GM12878 (cell line): ENCODE measurements at regions not wholly inside any gene's neighbourhood (a gene's known extent, or its start where the extent isn't known, plus 50 kb on each side); places are given as distances from the start of the nearest gene placed in this dataset.

ENCODE experiments used
- ATAC-seq: fragments of 200-7000 bp; cut with Tn5 transposase; 3 replicates; pipeline ENCODE4 v1.9.1; 2020; ENCODE audit warnings: mild to moderate bottlenecking, moderate library complexity
- BruUV-seq: library from RNA; stranded (reverse); fragments of 400-500 nt; replicated peaks from 2 replicates; lab custom pipeline; 2021; lab: Mats Ljungman, UMichigan
- CTCF ChIA-PET: fragments of 300-600 bp; sonication (Branson Sonifier 250); formaldehyde crosslinking; extraction: SDS; loops from one replicate; lab custom pipeline; 2021; ENCODE audit warnings: inconsistent platforms; lab: Yijun Ruan, JAX
- POLR2A ChIA-PET: fragments of 350-600 bp; formaldehyde crosslinking; extraction: SDS; loops from one replicate; lab custom pipeline; 2021; ENCODE audit warnings: inconsistent platforms; lab: Charles Lee
- RAD21 ChIA-PET: fragments of 300-600 bp; sonication (Branson Sonifier 250); formaldehyde crosslinking; loops from one replicate; lab custom pipeline; 2023; ENCODE audit warnings: antibody characterized with exemption; ENCODE audit not compliant: unreplicated experiment; lab: Charles Lee
- SMC1A ChIA-PET: fragments of 300-600 bp; sonication (Branson Sonifier 250); formaldehyde crosslinking; loops from one replicate; lab custom pipeline; 2023; ENCODE audit not compliant: unreplicated experiment, uncharacterized antibody; lab: Charles Lee
- DNase-seq: peaks from one replicate; pipeline ENCODE4 v3.0.0-alpha.2; 2011; ENCODE audit warnings: low read depth, low spot score
- FAIRE-seq: peaks from 3 replicates; lab custom pipeline; 2011; peaks lifted over from hg19 to GRCh38; lab: Jason Lieb, UNC
- H2AFZ ChIP-seq: 2 replicates; pipeline ENCODE4 v1.6.0; 2011; ENCODE audit warnings: low read depth, low read length, control low read depth; ENCODE audit not compliant: control insufficient read depth
- H3K27ac ChIP-seq: 2 replicates; pipeline ENCODE4 v1.5.1; 2011; ENCODE audit warnings: control low read depth; ENCODE audit not compliant: control insufficient read depth, insufficient read depth
- H3K27me3 ChIP-seq, 2 experiments: replicated peaks in 1 of 2; 2 replicates each; pipeline versions ENCODE4 v1.6.0 to v1.6.1; 2011; ENCODE audit warnings: low read length in 1 of 2; ENCODE audit not compliant: control insufficient read depth in 2 of 2, insufficient read depth in 2 of 2
- H3K36me3 ChIP-seq, 2 experiments: 2 replicates each; pipeline ENCODE4 v1.5.1; 2011; ENCODE audit warnings: low read length in 1 of 2; ENCODE audit not compliant: control insufficient read depth in 2 of 2, insufficient read depth in 2 of 2
- H3K4me1 ChIP-seq: 2 replicates; pipeline ENCODE4 v1.6.1; 2011; ENCODE audit warnings: mild to moderate bottlenecking, low read length, moderate library complexity, mixed read lengths; ENCODE audit not compliant: control insufficient read depth, insufficient read depth
- H3K4me2 ChIP-seq: 2 replicates; pipeline ENCODE4 v1.6.0; 2011; ENCODE audit warnings: control low read depth; ENCODE audit not compliant: control insufficient read depth, insufficient read depth
- H3K4me3 ChIP-seq: fragments of 200-600 bp; sonication (generic); 2 replicates; pipeline ENCODE4 v1.5.1; 2016
- H3K79me2 ChIP-seq: 2 replicates; pipeline ENCODE4 v1.6.0; 2011; ENCODE audit warnings: low read length; ENCODE audit not compliant: control insufficient read depth, insufficient read depth
- H3K9ac ChIP-seq: 2 replicates; pipeline ENCODE4 v1.8.0; 2011; ENCODE audit warnings: low read length, control low read depth, mixed read lengths; ENCODE audit not compliant: control insufficient read depth, insufficient read depth
- H3K9me3 ChIP-seq: replicated peaks from 3 replicates; pipeline ENCODE4 v1.5.1; 2011; ENCODE audit warnings: mild to moderate bottlenecking, low read length; ENCODE audit not compliant: control insufficient read depth, insufficient read depth
- H4K20me1 ChIP-seq: 2 replicates; pipeline ENCODE4 v1.6.0; 2011; ENCODE audit not compliant: control insufficient read depth, insufficient read depth
- ASH2L ChIP-seq: fragments of 300-600, 200-600 bp; sonication (generic); IDR thresholded peaks from 2 replicates; pipeline ENCODE4 v1.6.1; 2017; ENCODE audit warnings: low read depth, mild to moderate bottlenecking, borderline replicate concordance
- CBX5 ChIP-seq: sonication (generic); IDR thresholded peaks from 2 replicates; pipeline ENCODE4 v1.6.1; 2016; ENCODE audit warnings: low read depth, moderate library complexity, mild to moderate bottlenecking, inconsistent platforms
- CHD4 ChIP-seq: fragments of 200-600 bp; sonication (generic); IDR thresholded peaks from 2 replicates; pipeline ENCODE4 v1.6.1; 2016; ENCODE audit warnings: mild to moderate bottlenecking
- CREB1 ChIP-seq: IDR thresholded peaks from 2 replicates; pipeline ENCODE4 v1.6.1; 2012; ENCODE audit warnings: low read depth, mild to moderate bottlenecking, inconsistent platforms
- DPF2 ChIP-seq: fragments of 450-650 bp; IDR thresholded peaks from 2 replicates; pipeline ENCODE4 v1.6.1; 2017; ENCODE audit warnings: mild to moderate bottlenecking
- KAT2A ChIP-seq: conservative IDR thresholded peaks from 2 replicates; pipeline ENCODE4 v1.6.1; 2011; ENCODE audit warnings: low read depth, low read length; ENCODE audit not compliant: control insufficient read depth
- NR2C1 ChIP-seq: fragments of 450-650 bp; IDR thresholded peaks from 2 replicates; pipeline ENCODE4 v1.6.1; 2017; ENCODE audit warnings: antibody characterized with exemption, mild to moderate bottlenecking, moderate library complexity
- NR2C2 ChIP-seq: IDR thresholded peaks from 2 replicates; pipeline ENCODE4 v1.6.1; 2011; ENCODE audit warnings: borderline replicate concordance, low read depth; ENCODE audit not compliant: control insufficient read depth, insufficient read length
- RAD21 ChIP-seq: IDR thresholded peaks from 2 replicates; pipeline ENCODE4 v1.6.1; 2011; ENCODE audit warnings: mild to moderate bottlenecking, low read depth, low read length, moderate library complexity; ENCODE audit not compliant: insufficient read depth
- SMARCA5 ChIP-seq: fragments of 450-650 bp; IDR thresholded peaks from 2 replicates; pipeline ENCODE4 v1.6.1; 2017; ENCODE audit warnings: mild to moderate bottlenecking
- SP1 ChIP-seq: IDR thresholded peaks from one replicate; pipeline ENCODE4 v1.6.1; 2011; ENCODE audit warnings: low read depth, low read length
- STAT1 ChIP-seq: fragments of 450-650 bp; conservative IDR thresholded peaks from 2 replicates; pipeline ENCODE4 v1.6.1; 2014; ENCODE audit warnings: antibody characterized with exemption, mild to moderate bottlenecking
- YBX1 ChIP-seq: fragments of 450-650 bp; IDR thresholded peaks from 2 replicates; pipeline ENCODE4 v1.6.1; 2016; ENCODE audit warnings: antibody characterized with exemption
- ZBTB11 ChIP-seq: fragments of 450-650 bp; formaldehyde crosslinking; IDR thresholded peaks from 2 replicates; pipeline ENCODE4 v1.5.0; 2022; ENCODE audit warnings: mild to moderate bottlenecking, missing genetic modification characterization
- WGBS: methylation state at CpG from one replicate; pipeline ENCODE4 v1.1.6; 2016; ENCODE audit warnings: low lambda C conversion rate; ENCODE audit not compliant: insufficient replicate concordance, insufficient coverage; ENCODE audit errors: missing lambda C conversion rate; 5-methylcytosine and 5-hydroxymethylcytosine counted together
- in situ Hi-C: fragments of 300-500 bp; cut with MboI; formaldehyde crosslinking; loops from 9 replicates; pipeline ENCODE4 v1.14.3; 2018; ENCODE audit warnings: mixed read lengths
- intact Hi-C: fragments of 100-400 bp; cut with micrococcal nuclease; formaldehyde crosslinking; loops from one replicate; pipeline ENCODE4 v1.14.2; 2022; ENCODE audit not compliant: unreplicated experiment
- TF ChIP-seq, protein P1 (sequence below): fragments of 450-650 bp; IDR thresholded peaks from 2 replicates; pipeline ENCODE4 v1.6.1; 2016; ENCODE audit warnings: mild to moderate bottlenecking
- TF ChIP-seq, protein P2 (sequence below): IDR thresholded peaks from 2 replicates; pipeline ENCODE4 v1.6.1; 2011; ENCODE audit warnings: mild to moderate bottlenecking, low read depth, low read length, moderate library complexity; ENCODE audit not compliant: insufficient replicate concordance

GRCh38 chr5:38094889-38095288, 163.5 kb upstream of the EGFLAM start (continued):
- TF ChIP-seq ZBTB11 (CRISPR knock-in tag) (no peak), KAT2A (no peak)
- TF ChIP-seq, protein P1, sequence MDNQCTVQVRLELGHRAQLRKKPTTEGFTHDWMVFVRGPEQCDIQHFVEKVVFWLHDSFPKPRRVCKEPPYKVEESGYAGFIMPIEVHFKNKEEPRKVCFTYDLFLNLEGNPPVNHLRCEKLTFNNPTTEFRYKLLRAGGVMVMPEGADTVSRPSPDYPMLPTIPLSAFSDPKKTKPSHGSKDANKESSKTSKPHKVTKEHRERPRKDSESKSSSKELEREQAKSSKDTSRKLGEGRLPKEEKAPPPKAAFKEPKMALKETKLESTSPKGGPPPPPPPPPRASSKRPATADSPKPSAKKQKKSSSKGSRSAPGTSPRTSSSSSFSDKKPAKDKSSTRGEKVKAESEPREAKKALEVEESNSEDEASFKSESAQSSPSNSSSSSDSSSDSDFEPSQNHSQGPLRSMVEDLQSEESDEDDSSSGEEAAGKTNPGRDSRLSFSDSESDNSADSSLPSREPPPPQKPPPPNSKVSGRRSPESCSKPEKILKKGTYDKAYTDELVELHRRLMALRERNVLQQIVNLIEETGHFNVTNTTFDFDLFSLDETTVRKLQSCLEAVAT: no peak

DNA sequence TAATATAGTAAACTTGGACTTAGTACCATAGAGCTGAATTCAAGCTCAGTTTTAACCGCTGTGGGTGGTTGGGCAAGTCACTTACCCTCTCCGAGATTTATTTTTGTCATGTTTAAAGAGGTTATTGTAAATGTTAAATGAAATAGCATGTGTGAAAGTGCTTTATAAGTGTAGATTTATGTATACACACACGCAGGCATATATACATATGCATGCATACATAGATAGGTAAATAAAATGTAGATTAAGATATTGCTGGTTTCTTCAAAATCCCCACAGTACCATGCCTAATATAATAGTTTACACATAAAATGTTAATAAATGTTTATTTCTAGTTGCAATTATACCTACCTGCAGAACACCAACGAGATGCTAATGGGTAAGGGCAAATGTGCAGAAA, 164.5 kb upstream of the EGFLAM start:
- FAIRE-seq: no peak
- H4K20me1 ChIP-seq: no peaks in the 10 kb centered on the region
- no peaks in the 10 kb centered on the region for H3K79me2 ChIP-seq
- ATAC-seq: no peak
- no peaks in the 10 kb centered on the region for H3K36me3 ChIP-seq
- H2AFZ ChIP-seq: no peak overlapping the region
- no peaks in the 10 kb centered on the region; a peak in 1 of 4 replicates for H3K27me3 ChIP-seq
- ChIA-PET SMC1A (no interaction called here), RAD21 (no interaction called here), CTCF (no interaction called here), POLR2A (no interaction called here)
- H3K9ac ChIP-seq: no peak overlapping the region
- H3K27ac ChIP-seq: no peak overlapping the region
- 0% methylated on average over 4 of the region's 4 CpGs for WGBS
- no peaks in the 10 kb centered on the region for H3K4me1 ChIP-seq
- no peak for DNase-seq
- intact Hi-C loops: no loop called here
- no TSS peak for BruUV-seq
- in situ Hi-C loops: no loop called here
- H3K4me3 ChIP-seq: no peak overlapping the region
- H3K9me3 ChIP-seq: no peaks in the 10 kb centered on the region
- H3K4me2 ChIP-seq: no peak overlapping the region
- TF ChIP-seq CHD4: no peak
- no peak for TF ChIP-seq CREB1
- no peak for TF ChIP-seq DPF2
- TF ChIP-seq STAT1: no peak
- TF ChIP-seq SMARCA5: no peak
- TF ChIP-seq ASH2L: no peak
- TF ChIP-seq KAT2A: no peak
- TF ChIP-seq, protein P2, sequence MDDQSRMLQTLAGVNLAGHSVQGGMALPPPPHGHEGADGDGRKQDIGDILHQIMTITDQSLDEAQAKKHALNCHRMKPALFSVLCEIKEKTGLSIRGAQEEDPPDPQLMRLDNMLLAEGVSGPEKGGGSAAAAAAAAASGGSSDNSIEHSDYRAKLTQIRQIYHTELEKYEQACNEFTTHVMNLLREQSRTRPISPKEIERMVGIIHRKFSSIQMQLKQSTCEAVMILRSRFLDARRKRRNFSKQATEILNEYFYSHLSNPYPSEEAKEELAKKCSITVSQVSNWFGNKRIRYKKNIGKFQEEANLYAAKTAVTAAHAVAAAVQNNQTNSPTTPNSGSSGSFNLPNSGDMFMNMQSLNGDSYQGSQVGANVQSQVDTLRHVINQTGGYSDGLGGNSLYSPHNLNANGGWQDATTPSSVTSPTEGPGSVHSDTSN: no peak
- TF ChIP-seq SP1: no peak
- no peak for TF ChIP-seq RAD21
- no peak for TF ChIP-seq NR2C1
- no peak for TF ChIP-seq CBX5
- no peak for TF ChIP-seq YBX1
- no peak for TF ChIP-seq NR2C2
